ENCODE measurements at regions not wholly inside any gene's neighbourhood (a gene's known extent, or its start where the extent isn't known, plus 50 kb on each side); places are given as distances from the start of the nearest gene placed in this dataset.
A peak's percentile ranks its signal among the peaks of the same experiment; 100 is the strongest.

DNA sequence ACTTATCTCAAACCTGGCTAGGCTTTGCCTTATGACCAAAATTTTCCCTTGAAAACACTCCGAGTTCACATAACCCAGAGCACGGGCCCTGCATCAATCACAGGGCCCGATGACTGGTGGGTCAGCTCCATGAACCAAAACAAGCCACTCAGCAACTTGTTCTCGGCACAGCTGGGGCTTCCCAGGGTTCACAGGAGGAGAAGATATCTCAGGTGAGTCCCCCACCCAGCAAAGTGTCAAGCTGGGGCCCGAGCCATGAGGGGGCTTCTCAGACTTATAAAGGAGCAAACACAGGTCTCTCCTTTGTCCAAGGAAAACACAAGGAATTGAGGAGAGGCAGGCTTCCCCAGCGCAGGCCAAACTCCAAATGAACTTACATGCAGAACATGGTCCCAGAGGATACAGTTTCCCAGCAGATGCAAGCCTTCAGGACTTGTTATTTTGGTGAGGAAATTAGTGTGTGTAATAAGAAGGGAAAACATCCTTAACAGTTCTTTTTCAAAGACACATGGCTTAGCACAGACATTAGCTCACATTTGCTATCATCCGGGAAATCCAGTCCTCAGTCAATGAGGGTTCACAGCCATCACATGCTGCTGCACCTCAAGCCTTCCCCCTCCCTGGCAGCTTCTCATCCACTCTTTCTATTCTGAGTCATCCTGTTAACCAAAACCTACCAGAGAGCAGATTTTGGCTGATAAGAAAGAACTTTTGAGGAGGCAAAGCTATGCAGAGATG lies 98.1 kb upstream of the NFIA start:
- no peak for DNase-seq

DNA sequence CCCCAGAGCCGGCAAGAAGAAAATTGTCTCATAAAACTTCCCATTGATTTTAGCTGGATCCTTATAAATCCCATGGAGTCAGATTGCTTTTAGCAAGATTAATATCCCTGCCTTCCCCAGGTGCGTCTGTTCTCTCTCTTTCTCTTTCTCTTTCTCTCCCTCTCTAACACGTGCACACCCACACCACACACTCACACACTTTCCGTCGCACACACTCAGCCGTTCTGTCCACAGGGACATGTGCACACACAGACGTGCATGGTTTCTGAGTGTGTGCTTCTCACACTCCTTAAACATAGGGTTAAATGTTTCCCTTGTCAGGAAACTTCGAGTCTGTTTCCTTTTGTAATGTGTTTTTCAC lies 98.7 kb upstream of the NFIA start:
- no peak for DNase-seq

DNA sequence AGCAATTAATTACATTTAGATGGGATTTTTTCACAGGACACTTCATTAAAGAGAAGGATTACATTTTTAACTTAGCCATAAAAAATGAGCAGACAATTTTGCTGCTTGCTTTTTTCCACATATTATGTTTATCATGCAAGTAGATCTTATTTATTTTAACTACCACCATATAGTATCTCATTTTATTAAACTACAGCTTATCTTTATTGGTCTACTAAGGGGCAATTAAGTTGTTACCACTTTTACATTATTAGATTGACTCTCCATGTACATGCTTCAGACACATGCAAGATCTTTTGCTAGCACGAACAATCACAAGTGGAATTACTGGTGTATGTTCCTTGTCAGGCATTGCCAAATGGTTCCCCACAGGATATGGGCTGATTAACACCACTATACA lies 99.8 kb upstream of the NFIA start:
- no peak for DNase-seq

DNA sequence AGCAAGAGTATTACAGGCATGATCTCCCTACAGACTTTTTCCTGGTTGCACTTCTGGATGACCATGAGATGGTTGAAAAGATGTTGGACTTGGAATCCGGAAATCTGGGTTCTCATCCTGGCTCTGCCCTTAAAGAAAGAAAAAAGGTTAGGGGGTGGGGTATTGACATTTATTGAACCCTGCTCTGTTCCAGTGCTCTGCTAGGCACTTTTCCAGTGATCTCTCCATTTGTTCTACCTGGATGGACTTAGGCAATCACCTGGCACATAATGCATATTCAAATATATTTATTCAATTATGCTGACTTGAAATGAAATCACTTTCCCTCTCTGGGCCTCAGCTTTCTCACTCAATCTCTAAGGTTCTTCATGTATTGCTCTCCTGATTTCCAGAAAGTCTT lies 101.0 kb upstream of the NFIA start:
- no peak for DNase-seq

DNA sequence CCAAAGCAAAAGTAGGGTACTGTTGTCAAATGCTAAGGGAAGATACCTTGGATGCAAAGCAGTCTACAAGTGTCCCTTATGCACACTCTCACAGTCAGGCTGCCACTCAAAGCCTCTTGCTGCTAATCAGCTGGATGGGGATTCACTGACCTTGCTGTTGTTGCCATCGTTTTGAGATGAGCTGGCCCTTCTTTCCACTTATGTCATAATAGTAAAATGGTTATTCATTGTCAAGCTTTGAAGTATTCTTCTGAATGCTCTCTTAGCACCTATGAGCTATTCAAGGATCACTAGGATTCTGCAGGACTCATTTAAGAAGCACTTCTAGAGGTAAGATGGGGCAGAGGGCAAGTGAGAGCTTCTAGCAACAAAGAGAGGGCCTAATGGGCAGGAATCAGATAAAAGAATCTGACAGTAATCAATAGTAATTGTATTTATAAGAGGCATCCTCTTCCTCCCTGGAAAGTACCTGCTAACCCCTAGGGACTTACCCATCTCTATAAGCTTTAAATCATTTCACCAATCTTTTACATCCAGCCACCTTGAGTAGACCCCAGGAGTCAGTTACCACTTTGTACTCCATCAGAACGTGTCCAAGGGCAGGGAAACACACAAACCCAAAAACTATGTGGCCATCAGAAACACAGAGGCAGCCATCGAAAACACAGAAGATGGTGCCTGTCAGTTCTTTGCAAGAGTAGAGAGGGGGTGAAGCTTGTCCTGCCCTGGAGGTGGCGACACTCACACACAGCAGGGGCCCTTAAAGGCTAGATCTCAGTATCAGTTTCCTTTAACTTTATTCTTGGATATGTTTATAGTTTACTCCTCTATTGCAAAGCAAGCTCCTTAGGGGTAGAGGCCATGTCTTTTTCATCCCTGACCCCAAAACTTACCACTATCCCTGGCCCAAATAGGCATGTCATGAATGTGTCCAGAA lies 103.7 kb upstream of the NFIA start:
- no peak for DNase-seq

DNA sequence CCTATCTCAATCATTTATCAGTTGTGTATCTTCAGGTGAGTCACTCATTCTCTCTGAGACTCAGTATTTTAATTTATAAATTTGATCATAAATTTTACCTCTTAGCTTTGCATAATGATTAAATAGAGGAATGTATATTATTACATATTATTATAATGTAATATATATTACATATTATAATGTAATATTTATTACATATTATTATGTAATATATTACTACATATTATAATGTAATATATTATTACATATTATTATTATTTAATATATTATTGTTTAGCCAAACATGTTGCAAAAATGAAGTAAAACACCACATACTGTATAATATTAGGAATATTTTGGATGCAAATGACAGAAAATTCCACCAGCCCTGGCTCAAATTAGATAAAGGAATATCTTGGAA lies 104.7 kb upstream of the NFIA start:
- DNase-seq, result no peak

DNA sequence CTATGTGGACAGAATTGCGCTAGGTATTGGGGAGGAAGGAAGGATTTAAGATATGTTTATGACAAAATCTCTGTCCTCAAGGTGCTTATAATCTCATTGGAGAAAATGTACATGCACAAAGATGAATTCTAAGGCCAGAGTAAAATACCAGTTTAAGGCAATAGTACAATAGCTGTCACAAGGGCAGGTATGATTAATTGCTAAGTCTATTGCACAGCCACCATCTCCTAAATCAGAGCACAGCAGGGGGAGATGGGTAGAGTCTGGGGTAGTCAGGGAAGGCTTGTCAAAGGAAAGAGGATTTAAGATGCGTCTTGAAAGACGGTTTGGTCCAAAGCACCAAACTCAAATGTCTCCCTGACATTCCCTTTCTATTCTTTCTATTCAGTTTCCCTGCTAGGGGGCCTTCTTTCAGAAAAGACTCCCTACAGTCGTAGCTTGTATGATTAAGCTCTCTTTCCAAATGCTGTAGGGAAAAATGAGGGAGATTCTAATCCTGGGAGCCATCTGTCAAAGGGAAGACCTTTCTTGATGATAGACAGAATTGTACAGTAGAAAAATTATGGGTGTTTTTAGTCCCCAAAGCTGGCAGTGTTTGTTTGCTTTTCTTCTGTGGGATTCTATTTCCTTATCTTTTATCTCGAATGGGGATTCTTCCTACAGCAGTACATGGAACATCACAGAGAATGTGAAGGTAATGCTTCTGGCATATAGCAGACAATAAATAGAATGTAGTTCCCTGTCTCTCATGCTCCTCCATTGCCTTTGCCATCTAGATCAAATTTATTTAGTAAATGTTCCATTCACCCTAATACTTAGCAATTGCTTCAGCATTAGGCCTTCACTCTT lies 107.6 kb upstream of the NFIA start:
- no peak for DNase-seq

DNA sequence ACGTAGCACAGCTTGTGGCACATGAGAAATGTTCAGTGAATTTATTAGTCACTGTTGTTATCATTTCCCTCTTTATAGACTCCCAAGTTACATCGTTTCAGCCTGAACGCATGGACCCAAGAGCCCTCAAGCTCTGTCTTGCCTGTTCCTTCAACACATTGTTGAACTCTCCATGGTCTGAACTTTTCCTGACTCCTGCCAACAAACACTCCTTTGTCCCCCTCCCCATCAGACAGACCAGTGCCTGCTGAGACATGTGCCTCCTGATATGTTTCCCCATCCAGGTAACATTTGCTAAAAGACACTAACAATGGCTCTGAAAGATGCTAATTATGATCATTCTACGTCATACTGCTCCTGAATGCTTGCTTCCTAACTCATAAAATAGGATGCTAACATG lies 108.7 kb upstream of the NFIA start:
- DNase-seq, result no peak

DNA sequence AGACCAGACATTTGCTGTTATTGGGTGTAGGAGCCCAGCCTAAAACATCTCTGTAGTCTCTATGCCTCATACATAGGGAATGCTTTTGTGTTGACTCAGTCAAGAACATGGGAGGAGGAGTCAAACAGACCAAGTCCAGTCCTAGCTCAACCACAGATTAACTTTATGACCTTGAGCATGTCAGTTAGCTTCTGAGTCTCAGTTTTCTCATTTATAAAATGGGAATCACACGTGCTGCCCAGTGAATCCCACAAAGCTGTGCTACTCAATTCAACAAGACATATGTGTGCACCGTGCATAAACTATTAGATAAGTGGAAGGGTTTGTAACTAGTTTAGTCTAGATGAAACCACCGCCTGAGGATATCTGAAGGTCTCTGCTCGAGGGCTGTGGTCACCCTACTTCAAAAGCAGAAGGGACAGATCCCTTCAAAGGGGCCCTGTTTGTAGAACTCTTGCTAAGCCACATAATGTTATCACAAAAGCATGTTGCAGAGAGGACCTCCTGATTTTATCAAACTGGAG lies 109.5 kb upstream of the NFIA start:
- DNase-seq, result no peak

DNA sequence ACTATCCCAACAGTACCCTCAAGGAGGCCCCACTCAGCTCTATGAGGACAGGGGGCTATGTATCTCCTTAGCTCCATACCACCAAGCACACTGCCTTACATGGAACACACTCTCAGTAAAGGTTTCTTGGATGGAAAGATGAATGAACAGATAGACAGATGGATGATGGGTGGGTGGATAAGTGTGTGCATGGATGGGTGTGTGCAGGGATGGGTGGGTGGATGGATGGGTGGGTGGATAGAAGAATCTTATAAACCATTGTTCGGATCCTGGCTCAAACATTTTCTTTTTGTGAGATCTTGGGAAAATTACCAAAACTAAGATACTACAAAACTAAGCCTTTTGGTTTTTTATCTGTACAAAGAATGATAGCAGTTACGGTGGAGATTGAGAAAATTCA lies 111.0 kb upstream of the NFIA start:
- no peak for DNase-seq

DNA sequence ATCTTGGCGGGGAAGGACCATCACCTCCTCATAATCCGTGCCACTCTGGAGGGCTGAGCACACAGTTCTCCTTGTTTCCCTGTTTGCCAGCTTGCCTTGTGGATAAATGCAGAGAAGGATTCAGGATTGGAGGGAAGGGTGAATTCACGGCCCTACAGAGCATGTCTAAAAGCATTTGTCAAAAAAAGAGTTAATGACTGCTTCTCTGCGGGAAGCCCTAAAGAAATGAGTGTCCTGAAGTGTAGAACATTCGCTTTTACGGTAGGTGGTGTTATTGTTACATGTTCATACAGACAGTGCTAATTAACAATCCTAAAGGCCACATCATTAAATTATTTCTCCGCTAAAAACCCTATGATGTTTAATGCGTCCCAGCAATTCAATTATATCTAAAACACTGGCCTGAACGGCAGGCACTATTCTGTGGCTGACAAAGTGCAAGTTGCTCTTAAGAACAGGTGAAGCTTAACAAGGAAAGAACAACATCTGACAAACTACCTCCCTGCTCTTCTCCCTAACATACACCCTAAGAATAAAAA lies 112.3 kb upstream of the NFIA start:
- DNase-seq, result no peak

DNA sequence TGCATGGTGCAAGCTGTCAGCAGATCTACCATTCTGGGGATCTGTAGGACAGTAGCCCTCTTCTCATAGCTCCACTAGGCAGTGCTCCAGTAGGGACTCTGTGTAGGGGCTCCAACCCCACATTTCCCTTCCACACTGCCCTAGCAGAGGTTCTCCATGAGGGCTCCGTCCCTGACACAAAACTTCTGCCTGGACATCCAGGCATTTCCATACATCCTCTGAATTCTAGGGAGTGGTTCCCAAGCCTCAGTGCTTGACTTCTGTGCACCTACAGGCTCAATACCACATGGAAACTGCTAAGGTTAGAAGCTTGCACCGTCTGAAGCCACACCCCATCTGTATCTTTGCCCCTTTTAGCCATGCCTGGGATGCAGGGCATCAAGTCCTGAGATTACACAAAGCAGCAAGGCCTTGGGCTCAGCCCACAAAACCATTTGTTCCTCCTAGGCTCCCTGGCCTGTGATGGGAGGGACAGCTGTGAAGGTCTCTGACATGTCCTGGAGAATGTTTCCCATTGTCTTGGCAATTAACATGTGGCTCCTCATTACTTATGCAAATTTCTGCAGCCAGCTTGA lies 117.0 kb upstream of the NFIA start:
- no peak for DNase-seq

DNA sequence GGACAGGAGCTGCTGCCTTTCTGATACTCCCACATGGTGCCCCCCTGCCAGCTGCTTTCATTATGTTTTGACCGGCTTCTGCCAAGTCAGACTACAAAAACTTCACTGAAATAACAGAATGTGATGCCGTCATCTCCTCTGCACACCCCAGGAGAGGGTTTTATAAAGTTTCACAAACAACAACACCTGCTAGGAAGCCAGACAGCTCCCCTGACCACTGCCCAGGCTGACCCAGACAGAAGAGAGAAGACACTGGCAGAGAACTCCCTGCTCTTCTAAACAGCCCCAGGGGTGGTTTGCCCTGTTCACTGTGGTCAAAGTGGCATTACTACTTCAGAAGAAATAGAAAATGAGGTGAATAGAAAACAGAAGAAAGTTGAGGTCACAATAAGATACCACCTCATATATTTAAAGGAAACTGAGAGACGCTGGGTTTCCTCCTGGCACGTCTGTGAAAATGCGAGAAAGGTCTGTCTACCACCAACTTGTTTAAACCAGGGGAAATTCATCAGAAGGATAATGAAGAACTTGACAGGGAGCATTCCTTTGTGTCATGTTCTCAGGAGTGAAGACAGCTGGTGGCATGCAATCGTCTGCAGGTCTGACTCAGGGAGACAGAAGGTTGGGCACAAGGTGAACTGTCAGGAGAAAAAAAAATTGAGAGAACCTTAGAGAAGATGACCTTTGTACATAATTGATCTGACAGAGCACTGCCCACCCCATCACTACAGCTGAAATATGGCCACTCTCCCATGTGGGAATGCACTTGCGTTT lies 119.0 kb upstream of the NFIA start:
- no peak for DNase-seq

DNA sequence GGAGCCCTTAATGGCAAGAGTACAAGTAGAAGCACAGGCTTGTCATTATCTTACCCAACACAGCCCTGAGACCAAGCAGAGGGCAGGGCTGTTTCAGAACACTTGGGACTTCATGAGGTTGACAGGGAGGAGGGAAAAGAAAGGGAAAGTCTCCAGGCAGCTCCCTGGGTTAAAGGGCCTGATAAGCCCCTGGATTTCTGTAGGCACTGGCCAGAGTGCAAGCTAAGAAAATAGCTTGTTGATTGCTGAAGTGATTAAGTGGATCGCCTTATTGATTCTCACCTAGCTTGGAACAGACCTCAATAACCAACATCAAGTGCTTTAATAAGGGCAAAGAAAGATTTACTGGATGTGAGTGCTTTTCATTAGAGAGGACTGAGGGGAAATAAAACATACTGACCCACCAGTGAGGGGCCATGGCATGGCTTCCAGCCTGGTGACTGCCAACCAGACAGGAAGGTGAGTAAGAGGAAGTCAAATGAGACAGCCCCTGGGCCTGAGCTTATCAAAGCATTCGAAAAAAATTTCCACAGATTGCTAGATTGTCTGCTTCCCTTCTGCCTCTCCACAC lies 121.4 kb upstream of the NFIA start:
- peak; percentile 11 for DNase-seq

DNA sequence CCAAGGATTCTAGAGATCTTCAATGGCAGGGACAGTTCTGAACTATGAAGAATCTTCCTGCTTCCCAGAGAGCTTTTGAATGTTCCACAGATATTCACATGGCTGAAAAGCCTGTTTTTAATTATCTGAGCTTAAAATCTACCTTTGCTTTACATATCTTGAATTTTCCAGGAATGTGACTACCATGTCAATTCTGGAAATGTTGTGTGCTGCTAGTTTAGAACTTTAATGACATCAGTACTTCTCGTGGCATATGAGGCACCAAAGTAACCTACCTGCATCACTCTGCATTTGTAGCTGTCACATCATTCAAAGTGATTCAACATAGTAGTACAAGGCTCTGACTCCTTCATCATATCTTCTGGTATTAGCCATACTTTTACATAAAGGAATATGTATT lies 122.7 kb upstream of the NFIA start:
- DNase-seq, result no peak

DNA sequence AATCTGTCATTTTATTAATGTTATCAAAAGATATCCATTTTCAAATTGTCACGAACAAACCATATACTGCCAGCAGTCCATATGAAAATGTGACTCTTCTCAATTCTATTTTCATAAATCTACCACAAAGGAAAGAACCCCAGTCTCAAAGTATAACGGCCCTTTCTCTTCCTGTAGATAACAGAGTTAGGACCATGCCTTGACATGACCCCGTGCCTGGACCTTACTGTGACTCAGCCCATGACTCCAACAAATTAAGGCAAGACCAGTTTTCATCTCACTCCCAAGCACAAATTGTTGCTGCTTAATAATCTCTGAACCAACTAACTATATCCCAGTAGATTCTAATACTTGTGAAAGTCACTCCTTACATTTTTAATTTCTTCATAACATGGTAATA lies 124.4 kb upstream of the NFIA start:
- no peak for DNase-seq

DNA sequence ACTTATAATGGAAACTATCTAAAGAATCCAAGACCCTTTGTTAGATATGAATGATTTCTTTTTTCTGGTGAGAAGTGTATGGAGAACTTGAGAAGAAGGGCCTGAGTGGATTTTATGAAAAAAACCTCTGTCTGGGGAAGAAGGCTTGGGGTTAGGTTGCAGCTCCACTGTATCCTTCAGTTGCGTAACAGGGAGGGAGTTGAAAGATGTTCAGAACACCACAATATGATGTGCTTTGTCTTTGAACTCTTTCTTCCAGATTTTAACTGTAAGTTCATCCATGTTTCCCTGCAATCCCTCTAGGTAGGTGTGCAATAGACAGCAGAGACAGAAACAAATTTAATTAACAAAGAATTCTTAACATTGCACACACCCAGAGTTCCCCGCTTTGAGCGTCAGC lies 125.8 kb upstream of the NFIA start:
- no peak for DNase-seq

DNA sequence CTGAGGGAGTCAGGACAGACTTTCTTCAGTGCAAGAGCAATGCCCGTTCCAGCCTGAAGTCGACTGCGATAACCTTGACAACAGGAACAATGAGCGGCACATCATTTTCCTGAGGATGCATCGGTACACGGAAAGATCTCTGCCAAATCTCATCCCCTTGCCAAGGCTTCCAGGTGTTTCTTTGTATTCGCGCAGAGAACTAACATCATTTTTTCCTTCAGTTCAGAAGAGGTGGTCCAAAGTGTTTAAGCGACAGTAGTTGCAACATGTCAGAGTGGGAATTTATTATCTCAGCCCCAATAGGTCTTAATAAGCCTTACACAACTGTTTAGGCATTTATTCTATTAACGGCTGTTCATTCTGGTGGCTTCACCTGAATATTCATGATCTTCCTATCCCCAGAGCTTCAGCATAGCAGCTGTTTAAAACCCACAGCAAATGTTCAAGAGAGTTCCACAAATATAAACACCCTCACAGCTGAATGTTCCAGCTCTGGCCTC lies 129.7 kb upstream of the NFIA start:
- no peak for DNase-seq

DNA sequence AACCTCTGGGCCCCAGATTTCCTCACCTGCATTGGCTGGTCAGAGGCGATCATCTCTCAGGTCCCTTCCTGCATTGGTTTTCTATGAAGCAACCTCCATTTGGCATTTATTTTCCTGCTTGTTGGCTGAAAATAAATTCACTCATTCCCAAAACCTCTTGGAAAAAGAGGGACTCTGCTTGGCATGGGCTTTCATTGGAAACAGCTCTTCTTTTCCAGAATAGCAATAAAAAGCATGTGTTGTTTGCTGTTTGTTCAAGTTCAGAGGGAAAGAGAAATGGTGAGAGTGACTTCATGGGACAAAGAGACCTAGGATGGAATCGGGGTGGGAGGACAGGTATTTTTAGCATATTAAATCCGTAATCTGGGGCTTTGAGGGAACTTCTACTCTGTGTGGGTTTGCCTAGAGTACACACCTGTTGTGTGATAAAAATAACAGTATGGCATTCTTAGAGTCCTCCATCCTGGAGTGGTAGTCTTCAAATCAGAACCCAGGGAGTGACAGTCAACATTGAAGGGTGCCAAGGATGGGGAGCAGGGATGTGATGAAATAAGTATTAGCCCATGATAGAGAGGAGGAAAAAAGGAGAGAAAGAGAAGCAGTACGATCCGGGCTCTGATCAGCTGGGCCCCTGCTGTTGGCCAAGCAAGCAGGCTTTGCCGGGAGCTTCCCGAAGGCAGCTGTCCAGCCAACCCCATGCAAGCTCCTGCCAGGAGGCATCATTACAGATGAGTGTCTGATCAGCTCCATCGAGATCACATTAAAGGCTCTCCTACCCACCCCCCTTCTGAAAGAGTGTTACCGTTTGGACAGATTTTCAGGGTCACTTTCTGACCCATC lies 131.9 kb upstream of the NFIA start:
- no peak for DNase-seq

DNA sequence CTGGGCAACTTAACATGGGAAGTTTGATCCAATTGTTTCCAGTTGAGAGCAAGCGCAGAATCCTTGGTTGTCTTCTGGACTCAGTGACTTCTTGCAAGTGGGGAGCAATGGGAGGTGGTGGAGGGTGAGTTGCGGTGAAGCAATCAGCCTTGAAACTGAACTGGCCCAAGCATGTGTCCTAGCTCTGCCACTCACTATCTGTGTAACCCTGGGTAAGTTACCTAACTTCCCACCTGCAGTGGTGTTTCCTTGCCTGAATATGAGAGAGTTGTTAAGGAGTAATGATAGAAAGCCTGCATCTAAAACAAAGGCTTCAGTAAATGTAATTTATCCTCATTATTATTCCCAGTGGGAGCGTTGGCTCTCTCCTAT lies 132.5 kb upstream of the NFIA start:
- no peak for DNase-seq
